ENCODE measurements at regions not wholly inside any gene's neighbourhood (a gene's known extent, or its start where the extent isn't known, plus 50 kb on each side); places are given as distances from the start of the nearest gene placed in this dataset.

DNA sequence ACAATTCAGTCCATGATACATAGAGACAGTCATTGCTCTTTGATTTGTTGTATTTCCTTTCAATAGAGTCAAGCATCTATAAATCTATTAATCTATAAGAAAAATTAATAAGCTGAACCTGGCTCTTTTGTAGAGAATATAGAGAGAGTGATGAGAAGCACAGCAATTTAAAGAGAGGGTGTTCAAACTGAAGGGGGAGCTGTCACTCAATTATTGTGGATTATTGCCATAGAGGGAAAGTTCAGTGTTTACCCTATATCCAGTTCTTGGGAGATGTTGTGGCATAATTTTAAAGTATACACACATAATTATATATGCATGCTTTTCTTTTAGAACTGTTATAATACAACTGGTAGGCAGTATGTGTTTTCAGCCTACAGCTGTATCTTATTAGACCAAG, 1469.0 kb upstream of the PABPC4L start:
- DNase-seq (ENCODE audit: low spot score): no peak

All from hepatic stellate cell (primary cell).